ENCODE measurements at regions not wholly inside any gene's neighbourhood (a gene's known extent, or its start where the extent isn't known, plus 50 kb on each side); places are given as distances from the start of the nearest gene placed in this dataset.

DNA sequence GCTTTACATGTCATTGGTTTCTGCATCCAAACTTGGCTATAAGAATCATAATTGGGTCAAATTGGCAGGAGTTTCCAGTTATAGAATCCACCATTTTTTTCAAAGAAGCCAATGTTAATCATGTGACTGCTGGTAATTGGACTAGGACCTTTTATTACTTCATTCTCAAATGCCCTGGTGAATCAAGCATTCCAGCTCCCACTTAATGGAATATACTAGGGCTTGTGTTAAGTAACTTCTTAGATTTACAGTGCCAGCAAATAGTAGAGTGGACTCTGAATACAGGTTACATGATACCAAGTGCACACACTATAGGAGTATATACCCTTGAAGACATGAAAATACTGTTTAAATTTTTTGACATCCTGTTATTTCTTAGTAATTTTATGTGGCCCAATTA is 96.7 kb downstream of the NUDT12 start:
- TF ChIP-seq, protein P1, sequence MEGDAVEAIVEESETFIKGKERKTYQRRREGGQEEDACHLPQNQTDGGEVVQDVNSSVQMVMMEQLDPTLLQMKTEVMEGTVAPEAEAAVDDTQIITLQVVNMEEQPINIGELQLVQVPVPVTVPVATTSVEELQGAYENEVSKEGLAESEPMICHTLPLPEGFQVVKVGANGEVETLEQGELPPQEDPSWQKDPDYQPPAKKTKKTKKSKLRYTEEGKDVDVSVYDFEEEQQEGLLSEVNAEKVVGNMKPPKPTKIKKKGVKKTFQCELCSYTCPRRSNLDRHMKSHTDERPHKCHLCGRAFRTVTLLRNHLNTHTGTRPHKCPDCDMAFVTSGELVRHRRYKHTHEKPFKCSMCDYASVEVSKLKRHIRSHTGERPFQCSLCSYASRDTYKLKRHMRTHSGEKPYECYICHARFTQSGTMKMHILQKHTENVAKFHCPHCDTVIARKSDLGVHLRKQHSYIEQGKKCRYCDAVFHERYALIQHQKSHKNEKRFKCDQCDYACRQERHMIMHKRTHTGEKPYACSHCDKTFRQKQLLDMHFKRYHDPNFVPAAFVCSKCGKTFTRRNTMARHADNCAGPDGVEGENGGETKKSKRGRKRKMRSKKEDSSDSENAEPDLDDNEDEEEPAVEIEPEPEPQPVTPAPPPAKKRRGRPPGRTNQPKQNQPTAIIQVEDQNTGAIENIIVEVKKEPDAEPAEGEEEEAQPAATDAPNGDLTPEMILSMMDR (IDR thresholded peaks at IDR 0.05; ENCODE audit: insufficient read depth, low read length, poor library complexity, severe bottlenecking) = no peak
- TF ChIP-seq EZH2phosphoT487 (conservative IDR thresholded peaks at IDR 0.05; ENCODE audit: low read length) = no peak

Data from SU-DHL-6 (cell line).